MM.1S (cell line): ENCODE measurements at regions not wholly inside any gene's neighbourhood (a gene's known extent, or its start where the extent isn't known, plus 50 kb on each side); places are given as distances from the start of the nearest gene placed in this dataset.

Experiments used
- CTCF ChIP-seq: fragments of 300-600 bp; sonication (generic); IDR thresholded peaks from 2 replicates; pipeline ENCODE4 v1.5.1; 2016; ENCODE audit warnings: antibody characterized with exemption, low read length, mixed read lengths
- EZH2 ChIP-seq: fragments of 300-600 bp; sonication (generic); optimal IDR thresholded peaks from 2 replicates; pipeline ENCODE3; 2017; ENCODE audit warnings: low read depth, mild to moderate bottlenecking, antibody characterized with exemption, low read length, mixed read lengths
- EZH2phosphoT487 ChIP-seq: fragments of 300-600 bp; sonication (generic); IDR thresholded peaks from 2 replicates; pipeline ENCODE4 v1.6.1; 2018; ENCODE audit warnings: antibody characterized with exemption, low read length

DNA sequence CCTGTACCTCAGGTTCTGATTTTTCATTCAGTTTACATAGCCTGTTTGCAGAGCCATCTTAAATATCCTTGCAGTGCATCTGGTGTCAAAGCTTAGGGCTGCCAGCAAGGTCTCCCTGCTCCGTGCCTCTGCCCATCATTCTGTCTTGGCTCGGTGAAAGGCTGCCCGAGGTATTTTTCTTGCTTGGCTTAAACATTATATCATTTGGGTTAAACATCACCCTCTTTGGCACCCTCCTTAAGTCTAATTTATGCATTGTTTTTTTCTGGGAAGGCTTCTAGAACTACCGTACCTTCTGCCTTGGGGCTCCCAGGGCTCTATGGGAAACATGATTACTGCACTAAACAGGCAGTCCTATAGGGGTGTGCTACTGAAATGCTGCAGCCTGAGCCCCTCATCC lies 158.6 kb upstream of the CELF4 start:
- TF ChIP-seq CTCF (no peak), EZH2phosphoT487 (no peak), EZH2 (no peak)
